ENCODE measurements at regions not wholly inside any gene's neighbourhood (a gene's known extent, or its start where the extent isn't known, plus 50 kb on each side); places are given as distances from the start of the nearest gene placed in this dataset.
A peak's percentile ranks its signal among the peaks of the same experiment; 100 is the strongest.

GRCh38 chr9:89685698-89686097 lies 80.9 kb downstream of the GADD45G start:
- peak overlapping the region; percentile 87 for H3K4ac ChIP-seq (replicated peaks; ENCODE audit: insufficient read length, low read depth, low read length)
- H2BK15ac ChIP-seq (ENCODE audit: low read length), result peak overlapping the region; percentile 5; the same call in 1 of the 2 replicates
- 0 out of 8 replicates have a peak, but pooled peaks cover 0 to 3% (median 0%) of the 10 kb centered on the region in 4 experiments for H3K36me3 ChIP-seq (ENCODE audit: control insufficient read depth in 2 of 4, insufficient read depth in 4 of 4, low read length in 3 of 4)
- no peak overlapping the region for H3K27ac ChIP-seq (ENCODE audit: low read depth, low read length)
- H3K23ac ChIP-seq (ENCODE audit: insufficient read length), result no peak overlapping the region
- peak overlapping the region; percentile 8; the same call in 1 of the 2 replicates for H2BK20ac ChIP-seq (ENCODE audit: low read length)
- no peaks in the 10 kb centered on the region for H3K79me2 ChIP-seq (ENCODE audit: control insufficient read depth in 1 of 2, insufficient read depth in 2 of 2, low read length in 2 of 2)
- TF ChIP-seq SRF (IDR thresholded peaks at IDR 0.05; ENCODE audit: low read depth, low read length) (no peak), TEAD4 (IDR thresholded peaks at IDR 0.05; ENCODE audit: low read depth, low read length) (no peak), YY1 (IDR thresholded peaks at IDR 0.05; ENCODE audit: low read depth, low read length) (no peak), CBX5 (IDR thresholded peaks at IDR 0.05; ENCODE audit: low read depth, low read length) (no peak)
- H4K8ac ChIP-seq (ENCODE audit: extremely low read depth, insufficient read depth, low read length), result no peak overlapping the region
- 0 out of 2 replicates have a peak overlapping the region, but pooled peaks have one; percentile 5 for H3K18ac ChIP-seq (ENCODE audit: extremely low read depth, low read length)
- H2BK12ac ChIP-seq (ENCODE audit: low read depth, low read length), result peak overlapping the region; percentile 82; the same call in 1 of the 2 replicates
- peaks cover 0 to 11% (median 4%) of the 10 kb centered on the region in 4 experiments; a peak in 4 of 7 replicates for H3K4me1 ChIP-seq (replicated peaks in 1 of 4; ENCODE audit: control insufficient read depth in 3 of 4, insufficient read depth in 4 of 4, low read length in 3 of 4)
- ChIA-PET CTCF (ENCODE audit: partially characterized antibody) (interaction anchor here (0.6 to 3.0 kb wide), 6 partner anchors 10 to 412 kb away, joined by 3 to 9 read pairs (median 4); no protein-coding TSS in a partner anchor), POLR2A (ENCODE audit: partially characterized antibody) (interaction anchor here (2.3 kb wide), 2 partner anchors 8 to 81 kb away, joined by 9 read pairs; partner anchors contain the start of gene GADD45G)
- H3K23me2 ChIP-seq (ENCODE audit: low read depth, low read length), result no peaks in the 10 kb centered on the region
- H2AFZ ChIP-seq (ENCODE audit: low read length), result no peak overlapping the region
- WGBS, 2 experiments (ENCODE audit: extremely low coverage in 1 of 2, insufficient coverage in 1 of 2, insufficient read length in 1 of 2, insufficient replicate concordance in 2 of 2, low coverage in 1 of 2, low lambda C conversion rate in 2 of 2, missing lambda C conversion rate in 1 of 2), result 90% methylated on average over 9 of the region's 9 CpGs; no CpG with 5 or more reads in 1 of the 2 experiments
- H2BK120ac ChIP-seq (replicated peaks; ENCODE audit: low read depth, low read length), result peak overlapping the region; percentile 94
- no peak overlapping the region for H3K14ac ChIP-seq (ENCODE audit: insufficient read length)
- no peak overlapping the region for H2AK5ac ChIP-seq (ENCODE audit: low read depth, low read length)
- no peak overlapping the region for H3K56ac ChIP-seq (replicated peaks; ENCODE audit: insufficient read length, low read depth, low read length)
- no peak overlapping the region for H3K9ac ChIP-seq (replicated peaks in 1 of 4; ENCODE audit: extremely low read depth in 1 of 4, low read depth in 3 of 4, low read length in 3 of 4)
- no peaks in the 10 kb centered on the region for H3K79me1 ChIP-seq (ENCODE audit: low read depth, low read length)
- H4K91ac ChIP-seq (replicated peaks; ENCODE audit: insufficient read length, low read length), result peak overlapping the region; percentile 93
- no peaks in the 10 kb centered on the region for H4K20me1 ChIP-seq (replicated peaks in 1 of 2; ENCODE audit: control insufficient read depth in 1 of 2, insufficient read depth in 2 of 2, low read length in 2 of 2)
- peaks cover 1 to 4% of the 10 kb centered on the region in 2 experiments; a peak in 2 of 4 replicates for H3K9me3 ChIP-seq (ENCODE audit: insufficient read depth in 2 of 2, low read depth in 1 of 2, low read length in 1 of 2)
- H2BK5ac ChIP-seq (ENCODE audit: low read depth, low read length), result peak overlapping the region; percentile 37; the same call in 1 of the 2 replicates
- no peak overlapping the region for H4K5ac ChIP-seq (ENCODE audit: insufficient read length, low read depth, low read length)
- no peaks in the 10 kb centered on the region; a peak in 1 of 7 replicates for H3K27me3 ChIP-seq (replicated peaks in 1 of 4; ENCODE audit: control insufficient read depth in 3 of 4, extremely low read depth in 1 of 4, insufficient read depth in 3 of 4, low read length in 3 of 4)
- no peak for FAIRE-seq
- no peak for DNase-seq (ENCODE audit: low read depth in 1 of 2, low spot score in 2 of 2)
- H3K4me2 ChIP-seq (ENCODE audit: insufficient read depth in 1 of 2, low read depth in 2 of 2, low read length in 2 of 2), result no peak overlapping the region
- no peak overlapping the region for H3K4me3 ChIP-seq (ENCODE audit: extremely low read depth in 1 of 4, insufficient read depth in 2 of 4, low read depth in 3 of 4, low read length in 4 of 4)

All from H1 (cell line).